SK-N-SH treated with all-trans-retinoic acid at 6 μM for 48 hours (cell line): ENCODE measurements at regions not wholly inside any gene's neighbourhood (a gene's known extent, or its start where the extent isn't known, plus 50 kb on each side); places are given as distances from the start of the nearest gene placed in this dataset.

Source experiments
- PATZ1 ChIP-seq: fragments of 250-450 bp; sonication (Bioruptor Pico); IDR thresholded peaks from 2 replicates; pipeline ENCODE4 v1.8.0; 2020; ENCODE audit warnings: mild to moderate bottlenecking, moderate library complexity, borderline replicate concordance
- SNAI2 ChIP-seq: fragments of 250-450 bp; sonication (Bioruptor Pico); IDR thresholded peaks from 2 replicates; pipeline ENCODE4 v1.5.0; 2020; ENCODE audit warnings: mild to moderate bottlenecking, moderate library complexity
- TSHZ2 ChIP-seq: fragments of 250-450 bp; sonication (Bioruptor Pico); IDR thresholded peaks from 2 replicates; pipeline ENCODE4 v1.5.0; 2020; ENCODE audit warnings: mild to moderate bottlenecking, moderate library complexity
- ZNF70 ChIP-seq: fragments of 450-650 bp; formaldehyde crosslinking; IDR thresholded peaks from 2 replicates; pipeline ENCODE4 v1.5.0; 2020; ENCODE audit warnings: mild to moderate bottlenecking, moderate library complexity

GRCh38 chr4:171668403-171668802 lies 144.8 kb upstream of the GALNTL6 start:
- TF ChIP-seq PATZ1 (CRISPR knock-in tag) (no peak), ZNF70 (CRISPR knock-in tag) (no peak), TSHZ2 (CRISPR knock-in tag) (no peak), SNAI2 (no peak)
